Heart left ventricle (tissue), 13 donors: ENCODE measurements at regions not wholly inside any gene's neighbourhood (a gene's known extent, or its start where the extent isn't known, plus 50 kb on each side); places are given as distances from the start of the nearest gene placed in this dataset.

Source experiments
- POLR2A ChIP-seq, 2 donors: fragments of 450-650 bp; IDR thresholded peaks; one replicate each; pipeline ENCODE4 v1.6.1; 2017; ENCODE audit warnings: antibody characterized with exemption in 2 of 2, mild to moderate bottlenecking in 2 of 2, moderate library complexity in 2 of 2
- TF ChIP-seq, protein P1 (sequence below), 12 donors: fragments of 200-600 bp; sonication (generic) in 4 of 12; IDR thresholded peaks; one replicate each; pipeline versions ENCODE4 v1.5.0 to v1.8.0; 2018 to 2022; ENCODE audit warnings: antibody characterized with exemption in 12 of 12, mild to moderate bottlenecking in 5 of 12
- donor health status: ischemic (EF 13 %, LVEDD 7.1; RV severe dilation, severe dysfunction).
- donor health status: DM: no; HTN: yes; CAD: no.
- donor health status: DM: no; HTN: no; CAD: no.
- donor health status: ischemic (EF 25% LVEDD 6.9; RV normal size, moderate dysfunction).
- donor health status: ischemic (EF 25% LVEDD 5.7; RV mildly dilated, moderate dysfunction).
- donor health status: ischemic (EF 35%, LVEDD 5.7; RV mildly dilated, moderate dysfunction).
- donor health status: nonischemic (EF 11% LVEDD 7.7; RV severe dilation, severe dysfunction).
- donor health status: DM: yes; HTN: yes; CAD: no.
- donor health status: PGD.
- donor health status: ischemic (EF 29% LVEDD 5.4; RV normal size, mild dysfunction).
- donor health status: nonischemic (EF 23%, LVEDD 6.1; RV moderate dilation, normal function).

DNA sequence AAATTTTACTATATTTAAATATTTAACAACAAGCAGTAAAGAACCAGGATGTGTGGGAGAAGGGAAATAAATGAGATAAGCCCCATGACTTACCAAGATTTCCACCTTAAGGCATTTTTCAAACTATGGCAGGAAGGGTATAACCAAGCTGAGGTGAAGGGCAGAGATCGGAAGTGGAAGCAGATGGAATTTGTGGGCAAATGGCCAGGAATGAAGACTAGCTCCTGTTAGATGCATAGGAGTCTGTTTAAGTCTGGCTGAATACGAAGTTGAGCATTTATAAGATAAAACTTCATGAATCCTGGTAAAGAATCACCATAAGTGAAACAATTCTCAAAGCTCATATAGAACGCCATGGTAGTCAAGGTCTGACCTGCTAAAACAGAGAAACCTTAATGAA lies 163.5 kb downstream of the DIO2 start:
- TF ChIP-seq POLR2A (IDR thresholded peaks at IDR 0.05): no peak
- TF ChIP-seq, protein P1, sequence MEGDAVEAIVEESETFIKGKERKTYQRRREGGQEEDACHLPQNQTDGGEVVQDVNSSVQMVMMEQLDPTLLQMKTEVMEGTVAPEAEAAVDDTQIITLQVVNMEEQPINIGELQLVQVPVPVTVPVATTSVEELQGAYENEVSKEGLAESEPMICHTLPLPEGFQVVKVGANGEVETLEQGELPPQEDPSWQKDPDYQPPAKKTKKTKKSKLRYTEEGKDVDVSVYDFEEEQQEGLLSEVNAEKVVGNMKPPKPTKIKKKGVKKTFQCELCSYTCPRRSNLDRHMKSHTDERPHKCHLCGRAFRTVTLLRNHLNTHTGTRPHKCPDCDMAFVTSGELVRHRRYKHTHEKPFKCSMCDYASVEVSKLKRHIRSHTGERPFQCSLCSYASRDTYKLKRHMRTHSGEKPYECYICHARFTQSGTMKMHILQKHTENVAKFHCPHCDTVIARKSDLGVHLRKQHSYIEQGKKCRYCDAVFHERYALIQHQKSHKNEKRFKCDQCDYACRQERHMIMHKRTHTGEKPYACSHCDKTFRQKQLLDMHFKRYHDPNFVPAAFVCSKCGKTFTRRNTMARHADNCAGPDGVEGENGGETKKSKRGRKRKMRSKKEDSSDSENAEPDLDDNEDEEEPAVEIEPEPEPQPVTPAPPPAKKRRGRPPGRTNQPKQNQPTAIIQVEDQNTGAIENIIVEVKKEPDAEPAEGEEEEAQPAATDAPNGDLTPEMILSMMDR (IDR thresholded peaks at IDR 0.05): no peak
